GM18511 (cell line): ENCODE measurements at regions not wholly inside any gene's neighbourhood (a gene's known extent, or its start where the extent isn't known, plus 50 kb on each side); places are given as distances from the start of the nearest gene placed in this dataset.

Experiments used
- ATAC-seq: cut with Tn5 transposase; IDR thresholded peaks from one replicate; pipeline ENCODE4 v1.9.1; 2021; ENCODE audit warnings: mild to moderate bottlenecking, moderate library complexity; ENCODE audit not compliant: unreplicated experiment

- ATAC-seq: no peak
These were observed 307.6 kb downstream of the QKI start for GRCh38 chr6:163721922-163722692.

GRCh38 chr6:163721435-163721834 is 306.9 kb downstream of the QKI start:
- ATAC-seq: no peak

- no peak for ATAC-seq
These were observed 306.1 kb downstream of the QKI start for GRCh38 chr6:163720460-163721235.

GRCh38 chr6:163720005-163720404 is 305.5 kb downstream of the QKI start:
- no peak for ATAC-seq

GRCh38 chr6:163719028-163719742 is 304.7 kb downstream of the QKI start:
- no peak for ATAC-seq

- peak; percentile 39 for ATAC-seq
These were observed 304.0 kb downstream of the QKI start for GRCh38 chr6:163718537-163718936.

- ATAC-seq: no peak
These were observed 302.7 kb downstream of the QKI start for GRCh38 chr6:163717106-163717764.

- peak; percentile 31 for ATAC-seq
These were observed 302.2 kb downstream of the QKI start for GRCh38 chr6:163716690-163717089.

- ATAC-seq: no peak
These were observed 301.3 kb downstream of the QKI start for GRCh38 chr6:163715846-163716245.

- ATAC-seq: no peak
These were observed 299.7 kb downstream of the QKI start for GRCh38 chr6:163714179-163714578.

- no peak for ATAC-seq
These were observed 298.5 kb downstream of the QKI start for GRCh38 chr6:163712981-163713380.

- no peak for ATAC-seq
These were observed 298.0 kb downstream of the QKI start for GRCh38 chr6:163712566-163712961.

GRCh38 chr6:163711615-163712565 is 297.4 kb downstream of the QKI start:
- ATAC-seq: peak; percentile 50

GRCh38 chr6:163710532-163711470 is 296.3 kb downstream of the QKI start:
- ATAC-seq: no peak

GRCh38 chr6:163709693-163710092 is 295.2 kb downstream of the QKI start:
- ATAC-seq: no peak

- ATAC-seq: no peak
These were observed 294.7 kb downstream of the QKI start for GRCh38 chr6:163709255-163709654.

GRCh38 chr6:163708466-163708865 is 293.9 kb downstream of the QKI start:
- peak; percentile 67 for ATAC-seq

- peak; percentile 54 for ATAC-seq
These were observed 293.2 kb downstream of the QKI start for GRCh38 chr6:163707387-163708355.
